ENCODE measurements at regions not wholly inside any gene's neighbourhood (a gene's known extent, or its start where the extent isn't known, plus 50 kb on each side); places are given as distances from the start of the nearest gene placed in this dataset.

DNA sequence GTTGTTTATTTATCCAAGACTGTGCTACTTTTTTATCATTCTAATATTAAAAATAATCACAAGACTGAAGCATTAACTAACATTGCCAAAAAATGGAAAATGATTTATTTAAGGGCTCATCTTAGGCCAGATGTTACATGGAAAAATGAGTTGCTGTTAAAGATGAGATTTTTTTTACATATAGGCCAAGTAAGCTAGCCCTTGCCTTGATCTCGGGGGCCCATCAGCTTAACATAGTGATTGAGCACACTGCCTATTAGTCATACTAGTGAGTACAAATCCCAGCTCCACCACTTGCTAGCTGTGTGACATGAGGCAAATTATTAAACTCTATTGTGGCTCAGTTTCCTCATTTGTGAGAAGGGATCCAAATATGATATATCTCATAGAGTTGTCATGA, 275.9 kb upstream of the SNX7 start:
- no peak for TF ChIP-seq POLR2A (IDR thresholded peaks at IDR 0.05)
- TF ChIP-seq, protein P1, sequence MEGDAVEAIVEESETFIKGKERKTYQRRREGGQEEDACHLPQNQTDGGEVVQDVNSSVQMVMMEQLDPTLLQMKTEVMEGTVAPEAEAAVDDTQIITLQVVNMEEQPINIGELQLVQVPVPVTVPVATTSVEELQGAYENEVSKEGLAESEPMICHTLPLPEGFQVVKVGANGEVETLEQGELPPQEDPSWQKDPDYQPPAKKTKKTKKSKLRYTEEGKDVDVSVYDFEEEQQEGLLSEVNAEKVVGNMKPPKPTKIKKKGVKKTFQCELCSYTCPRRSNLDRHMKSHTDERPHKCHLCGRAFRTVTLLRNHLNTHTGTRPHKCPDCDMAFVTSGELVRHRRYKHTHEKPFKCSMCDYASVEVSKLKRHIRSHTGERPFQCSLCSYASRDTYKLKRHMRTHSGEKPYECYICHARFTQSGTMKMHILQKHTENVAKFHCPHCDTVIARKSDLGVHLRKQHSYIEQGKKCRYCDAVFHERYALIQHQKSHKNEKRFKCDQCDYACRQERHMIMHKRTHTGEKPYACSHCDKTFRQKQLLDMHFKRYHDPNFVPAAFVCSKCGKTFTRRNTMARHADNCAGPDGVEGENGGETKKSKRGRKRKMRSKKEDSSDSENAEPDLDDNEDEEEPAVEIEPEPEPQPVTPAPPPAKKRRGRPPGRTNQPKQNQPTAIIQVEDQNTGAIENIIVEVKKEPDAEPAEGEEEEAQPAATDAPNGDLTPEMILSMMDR (IDR thresholded peaks at IDR 0.05) = no peak

Measured in ovary (tissue), 3 donors.